HG02970 (cell line): ENCODE measurements at regions not wholly inside any gene's neighbourhood (a gene's known extent, or its start where the extent isn't known, plus 50 kb on each side); places are given as distances from the start of the nearest gene placed in this dataset.

Source experiments
- ATAC-seq: cut with Tn5 transposase; IDR thresholded peaks from one replicate; pipeline ENCODE4 v1.9.1; 2021; ENCODE audit warnings: mild to moderate bottlenecking, moderate library complexity, moderate number of reproducible peaks; ENCODE audit not compliant: unreplicated experiment, low FRiP score

- ATAC-seq, result no peak
Observed at GRCh38 chr13:63190742-63191141, 1775.1 kb upstream of the PCDH20 start.

DNA sequence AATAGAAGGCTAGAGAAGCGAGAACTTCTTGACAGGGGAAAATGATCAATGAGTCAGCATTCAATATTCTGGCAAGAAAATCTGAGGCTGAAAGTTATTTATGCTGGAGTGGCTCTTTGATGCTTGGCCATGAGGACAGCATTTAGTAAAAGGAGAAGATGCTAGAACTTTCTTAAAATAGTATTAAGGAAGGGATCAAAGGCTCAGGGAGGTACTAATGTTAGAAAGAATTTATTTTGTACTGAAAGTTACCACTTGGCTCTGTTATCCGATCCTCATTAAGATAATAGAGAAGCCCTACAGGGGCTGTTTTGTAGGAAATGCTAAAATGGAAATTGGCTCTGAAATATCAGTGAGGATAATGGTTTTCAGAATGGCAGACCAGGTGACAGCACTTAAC is 1774.6 kb upstream of the PCDH20 start:
- ATAC-seq, result no peak

GRCh38 chr13:63189712-63190111 is 1774.1 kb upstream of the PCDH20 start:
- ATAC-seq, result no peak

DNA sequence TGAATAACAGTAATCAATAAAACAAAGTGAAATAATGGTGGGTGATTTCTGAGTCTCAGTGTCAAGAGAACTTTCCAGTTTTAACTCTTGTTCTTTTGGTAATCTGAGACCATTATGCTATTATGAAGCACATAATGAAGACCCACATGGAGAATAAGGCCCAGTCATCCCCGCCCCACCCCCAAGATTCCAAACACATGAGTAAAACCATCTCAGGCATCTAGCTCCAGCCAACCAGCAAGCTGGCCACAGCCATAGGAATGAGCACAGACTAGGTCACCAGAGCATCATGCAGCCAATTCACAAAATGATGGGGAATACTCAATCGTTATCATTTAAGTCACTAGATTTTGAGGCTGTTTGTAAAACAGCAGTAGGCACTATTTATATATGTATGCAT is 1769.0 kb upstream of the PCDH20 start:
- ATAC-seq, result no peak

GRCh38 chr13:63175536-63175935 is 1759.9 kb upstream of the PCDH20 start:
- ATAC-seq, result no peak

GRCh38 chr13:63167699-63168337 is 1752.2 kb upstream of the PCDH20 start:
- ATAC-seq, result no peak

- ATAC-seq, result no peak
Observed at GRCh38 chr13:63166345-63166744, 1750.7 kb upstream of the PCDH20 start.

DNA sequence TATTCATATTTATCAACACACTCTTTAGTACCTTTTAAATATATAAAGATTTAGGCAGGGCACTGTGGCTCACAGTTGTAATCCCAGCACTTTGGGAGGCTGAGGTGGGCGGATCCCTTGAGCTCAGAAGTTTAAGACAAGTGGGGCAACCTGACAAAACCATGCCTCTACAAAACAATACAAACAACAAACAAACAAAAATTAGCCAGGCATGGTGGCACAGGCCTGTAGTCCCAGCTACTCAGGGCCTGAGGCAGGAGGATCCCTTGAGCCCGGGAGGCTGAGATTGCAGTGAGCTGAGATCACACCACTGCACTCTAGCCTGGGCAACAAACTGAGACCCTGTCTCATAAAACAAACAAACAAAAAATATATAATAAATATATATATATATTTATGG is 1748.3 kb upstream of the PCDH20 start:
- ATAC-seq, result no peak

GRCh38 chr13:63161219-63161618 is 1745.6 kb upstream of the PCDH20 start:
- no peak for ATAC-seq

DNA sequence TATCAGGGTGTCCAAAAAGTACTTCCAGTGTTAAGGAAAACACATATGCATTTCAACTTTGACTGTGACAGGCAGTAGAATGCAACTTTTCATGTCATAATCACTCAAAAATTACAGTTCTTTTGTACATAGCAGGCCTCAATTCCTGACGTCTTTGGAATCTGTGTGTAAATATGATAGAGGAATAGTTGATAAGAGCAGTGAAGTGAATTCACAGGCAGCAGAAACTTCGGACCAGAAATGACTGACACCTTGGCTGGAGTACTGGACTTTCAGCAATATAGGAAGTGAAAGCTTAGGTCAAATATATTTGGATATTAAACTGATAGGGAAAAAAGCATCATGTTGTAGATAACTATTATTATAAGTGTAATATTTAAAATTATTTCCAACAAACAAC is 1741.2 kb upstream of the PCDH20 start:
- no peak for ATAC-seq

- ATAC-seq, result no peak
Observed at GRCh38 chr13:63149375-63149774, 1733.7 kb upstream of the PCDH20 start.

- ATAC-seq, result no peak
Observed at GRCh38 chr13:63139277-63139676, 1723.6 kb upstream of the PCDH20 start.

DNA sequence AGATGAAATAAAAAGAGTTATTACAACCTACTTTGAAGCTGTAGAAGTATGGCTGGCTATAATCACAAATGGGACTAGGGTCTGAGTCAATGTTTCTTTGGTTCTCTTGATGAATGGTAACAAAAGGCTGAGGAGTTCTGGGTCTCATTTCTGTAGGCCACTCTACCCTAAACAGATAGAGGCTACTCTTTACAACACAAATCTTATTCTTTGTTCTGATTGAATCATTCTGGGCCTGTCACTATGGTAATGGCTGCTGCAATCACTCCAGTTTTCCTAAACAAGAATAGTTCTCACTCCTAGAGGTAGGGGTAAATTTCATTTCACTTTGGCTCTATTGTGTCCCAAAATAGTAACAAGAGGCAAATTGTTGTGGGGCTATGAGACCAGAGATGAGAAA is 1714.3 kb upstream of the PCDH20 start:
- no peak for ATAC-seq

DNA sequence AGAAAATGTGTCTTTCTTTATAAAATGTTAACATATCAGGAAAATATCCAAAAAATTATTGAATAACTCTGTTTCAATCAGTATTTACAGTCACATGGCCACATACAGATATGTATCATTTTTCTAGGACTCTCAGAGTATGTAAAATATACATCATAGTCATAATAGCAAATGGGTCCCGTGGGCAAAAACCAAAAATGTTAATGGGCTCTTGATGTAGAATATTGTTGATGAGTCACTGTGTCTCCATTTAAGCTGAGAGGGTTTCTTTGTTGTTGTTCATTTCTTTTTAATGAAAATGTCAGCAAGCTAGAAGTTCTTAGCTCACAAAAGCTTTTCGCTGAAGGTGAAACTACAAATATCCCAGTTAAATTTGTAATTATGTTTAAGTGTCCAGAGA is 1713.1 kb upstream of the PCDH20 start:
- no peak for ATAC-seq

DNA sequence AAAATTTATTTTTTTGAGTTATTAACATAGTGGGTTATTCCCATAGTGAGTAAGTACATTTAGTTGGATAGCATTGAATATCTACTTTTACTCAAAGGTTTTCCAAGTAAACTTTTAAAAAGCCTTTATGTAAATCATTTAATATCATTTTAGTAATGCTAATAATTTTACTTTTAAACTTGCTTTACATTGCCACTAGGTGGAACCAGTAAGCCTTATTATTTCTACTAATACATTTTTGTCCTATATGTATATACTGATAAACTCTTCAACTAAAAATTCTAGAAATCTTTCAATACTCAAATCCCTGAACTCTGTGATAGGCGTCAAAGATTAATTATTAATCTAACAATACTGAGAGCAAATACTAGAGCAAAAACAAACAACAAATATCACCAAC is 1709.2 kb upstream of the PCDH20 start:
- no peak for ATAC-seq

DNA sequence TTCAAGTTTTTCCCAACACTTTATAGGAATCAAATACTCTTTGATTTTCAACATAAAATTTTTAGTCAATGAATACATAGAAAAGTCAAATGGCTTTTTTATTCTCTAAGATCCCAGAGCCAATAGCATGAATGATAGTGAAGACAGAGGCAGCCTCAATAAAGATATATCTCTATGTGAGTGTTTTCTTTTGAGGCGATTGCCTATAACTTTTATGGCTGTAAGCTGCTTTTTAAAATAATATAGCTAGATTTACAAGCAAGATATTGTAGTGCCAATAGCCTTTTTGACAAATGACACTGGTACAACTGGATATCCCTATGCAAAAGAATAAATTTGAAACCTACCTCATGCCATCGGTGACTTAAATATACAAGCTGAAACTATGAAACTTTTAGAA is 1705.2 kb upstream of the PCDH20 start:
- ATAC-seq, result no peak

GRCh38 chr13:63117710-63118109 is 1702.1 kb upstream of the PCDH20 start:
- no peak for ATAC-seq

GRCh38 chr13:63112799-63113395 is 1697.2 kb upstream of the PCDH20 start:
- ATAC-seq, result no peak

- no peak for ATAC-seq
Observed at GRCh38 chr13:63110466-63110865, 1694.8 kb upstream of the PCDH20 start.

- ATAC-seq, result no peak
Observed at GRCh38 chr13:63107179-63107943, 1691.7 kb upstream of the PCDH20 start.

- ATAC-seq, result no peak
Observed at GRCh38 chr13:63094717-63095116, 1679.1 kb upstream of the PCDH20 start.

DNA sequence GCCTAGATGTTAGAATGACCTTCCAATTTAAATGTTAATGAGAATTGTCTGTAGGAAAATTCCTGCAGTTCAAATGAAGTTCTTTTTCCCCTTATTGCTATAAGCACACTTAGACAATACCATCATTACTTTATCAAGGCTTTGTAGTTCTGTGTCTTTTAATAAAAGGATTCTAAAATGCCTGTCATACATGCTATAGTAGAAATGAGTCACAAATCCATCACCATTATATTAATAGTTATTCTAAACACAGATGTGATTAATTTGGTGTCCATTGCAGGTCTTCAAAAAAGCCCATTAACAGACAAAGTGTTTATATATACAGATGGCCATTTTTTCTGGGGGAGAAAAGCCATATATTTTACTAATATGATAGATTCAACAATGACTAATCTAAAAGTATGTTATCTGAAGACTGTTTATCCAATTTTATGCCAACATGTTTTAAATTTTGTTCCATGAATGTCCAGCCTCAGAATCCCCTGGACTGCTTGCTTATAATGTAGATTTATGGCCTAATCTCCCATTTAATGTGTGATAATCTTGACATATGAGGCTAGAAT is 1678.3 kb upstream of the PCDH20 start:
- no peak for ATAC-seq
